Esophagus muscularis mucosa (tissue), 4 donors: ENCODE measurements at regions not wholly inside any gene's neighbourhood (a gene's known extent, or its start where the extent isn't known, plus 50 kb on each side); places are given as distances from the start of the nearest gene placed in this dataset.

Source experiments
- DNase-seq: peaks from one replicate; pipeline ENCODE4 v3.0.0-alpha.2; 2017; ENCODE audit errors: extremely low spot score
- H3K27ac ChIP-seq, 4 donors: fragments of 200-600 bp; sonication (generic); replicated peaks in 1 of 4; 1 replicate in 3 of 4; 2 replicates in 1 of 4; pipeline ENCODE4 v1.5.1; 2016 to 2019; ENCODE audit warnings: mild to moderate bottlenecking in 1 of 4
- H3K27me3 ChIP-seq, 4 donors: fragments of 200-600 bp; sonication (generic); one replicate each; pipeline versions ENCODE4 v1.5.1 to v1.6.0; 2016 to 2019
- H3K36me3 ChIP-seq, 4 donors: fragments of 200-600 bp; sonication (generic); one replicate each; pipeline ENCODE4 v1.5.1; 2016 to 2019
- H3K4me1 ChIP-seq, 4 donors: fragments of 200-600 bp; sonication (generic); one replicate each; pipeline ENCODE4 v1.5.1; 2016 to 2019
- H3K4me3 ChIP-seq, 4 donors: fragments of 200-600 bp; sonication (generic); 1 replicate in 2 of 4; 2 replicates in 2 of 4; pipeline ENCODE4 v1.5.1; 2016 to 2019; ENCODE audit warnings: mild to moderate bottlenecking in 4 of 4, moderate library complexity in 1 of 4
- H3K9me3 ChIP-seq, 4 donors: fragments of 200-600 bp; sonication (generic); 1 replicate in 3 of 4; 2 replicates in 1 of 4; pipeline ENCODE4 v1.5.1; 2016 to 2019
- CTCF ChIP-seq, 3 experiments: fragments of 200-600 bp in 2 of 3; fragments of 450-650 bp in 1 of 3; sonication (generic) in 2 of 3; IDR thresholded peaks; one replicate each; pipeline ENCODE4 v1.5.1; 2017 to 2019; ENCODE audit warnings: antibody characterized with exemption in 3 of 3, mild to moderate bottlenecking in 2 of 3, moderate library complexity in 1 of 3
- EP300 ChIP-seq: sonication (generic); formaldehyde crosslinking; IDR thresholded peaks from one replicate; pipeline ENCODE4 v1.6.1; 2017; ENCODE audit warnings: antibody characterized with exemption
- POLR2A ChIP-seq: fragments of 450-650 bp; IDR thresholded peaks from one replicate; pipeline ENCODE4 v1.6.1; 2017; ENCODE audit warnings: antibody characterized with exemption, moderate library complexity, mild to moderate bottlenecking, low read depth
- POLR2AphosphoS5 ChIP-seq, 2 donors: sonication (generic); formaldehyde crosslinking; IDR thresholded peaks; one replicate each; pipeline ENCODE4 v1.6.1; 2017; ENCODE audit warnings: antibody characterized with exemption in 2 of 2
- WGBS: methylation state at CpG from one replicate; pipeline ENCODE4 v1.1.5; 2018; 5-methylcytosine and 5-hydroxymethylcytosine counted together
- intact Hi-C: fragments of 100-400 bp; cut with DNase I; formaldehyde crosslinking; loops from one replicate; pipeline ENCODE4 v1.15.1; 2023

GRCh38 chr14:46290706-46291105 is 360.9 kb downstream of the RPL10L start:
- H3K4me3 ChIP-seq = no peak overlapping the region
- H3K27ac ChIP-seq = no peak overlapping the region
- TF ChIP-seq EP300 = no peak
- no peak for TF ChIP-seq POLR2A
- TF ChIP-seq CTCF (IDR thresholded peaks at IDR 0.05) = no peak
- no peak for TF ChIP-seq POLR2AphosphoS5 (IDR thresholded peaks at IDR 0.05)
- no peak for DNase-seq
- H3K9me3 ChIP-seq = no peaks in the 10 kb centered on the region
- H3K36me3 ChIP-seq = no peaks in the 10 kb centered on the region
- no peaks in the 10 kb centered on the region for H3K4me1 ChIP-seq
- intact Hi-C loops = no loop called here
- H3K27me3 ChIP-seq = no peaks in the 10 kb centered on the region

DNA sequence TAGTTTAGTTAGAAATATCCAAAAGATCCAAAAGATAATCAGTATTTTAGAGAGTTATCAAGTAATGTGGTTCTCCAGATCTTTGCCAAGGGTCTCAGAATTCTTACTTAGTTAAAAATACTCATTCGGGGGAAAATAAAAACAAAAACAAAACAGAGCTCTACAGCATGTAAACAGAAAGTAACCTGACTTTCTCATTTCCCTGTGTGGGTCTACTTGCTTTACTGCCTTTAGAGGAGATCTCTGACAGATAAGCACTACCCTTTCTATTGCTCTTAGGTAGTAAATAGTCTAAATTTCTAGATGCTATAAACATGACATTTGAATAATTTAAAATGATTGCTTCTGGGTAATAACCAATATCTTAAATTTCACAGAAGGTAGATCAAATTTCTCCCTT is 371.8 kb downstream of the RPL10L start:
- no peak for DNase-seq
- Histone ChIP-seq H3K4me3 (no peak overlapping the region), H3K27ac (no peak overlapping the region), H3K9me3 (no peaks in the 10 kb centered on the region), H3K27me3 (no peaks in the 10 kb centered on the region), H3K4me1 (no peaks in the 10 kb centered on the region), H3K36me3 (no peaks in the 10 kb centered on the region)
- intact Hi-C loops = no loop called here
- no peak for TF ChIP-seq EP300
- TF ChIP-seq POLR2AphosphoS5 (IDR thresholded peaks at IDR 0.05) = no peak
- TF ChIP-seq POLR2A = no peak
- no peak for TF ChIP-seq CTCF (IDR thresholded peaks at IDR 0.05)
- WGBS = 77% methylated on average over 1 of the region's 1 CpG

DNA sequence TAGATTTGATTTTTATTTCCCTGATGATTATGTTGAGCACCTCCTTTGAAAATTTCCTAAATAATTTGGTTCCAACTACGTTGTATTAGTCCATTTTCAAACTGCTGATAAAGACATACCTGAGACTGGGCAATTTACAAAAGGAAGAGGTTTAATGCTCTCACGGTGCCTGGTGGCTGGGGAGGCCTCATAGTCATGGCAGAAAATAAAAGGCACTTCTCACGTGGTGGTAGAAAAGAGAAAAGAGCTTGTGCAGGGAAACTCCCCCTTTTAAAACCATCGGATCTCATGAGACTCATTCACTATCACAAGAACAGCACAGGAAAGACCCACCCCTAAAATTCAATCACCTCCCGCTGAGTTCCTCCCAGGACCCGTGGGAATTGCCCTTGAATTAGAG is 372.3 kb downstream of the RPL10L start:
- DNase-seq = no peak
- no peak overlapping the region for H3K27ac ChIP-seq
- no peaks in the 10 kb centered on the region for H3K36me3 ChIP-seq
- 70% methylated on average over 6 of the region's 6 CpGs for WGBS
- H3K27me3 ChIP-seq = no peaks in the 10 kb centered on the region
- intact Hi-C loops = no loop called here
- no peaks in the 10 kb centered on the region for H3K4me1 ChIP-seq
- no peaks in the 10 kb centered on the region for H3K9me3 ChIP-seq
- H3K4me3 ChIP-seq = no peak overlapping the region
- TF ChIP-seq EP300 = no peak
- no peak for TF ChIP-seq CTCF (IDR thresholded peaks at IDR 0.05)

- Histone ChIP-seq H3K4me1 (no peaks in the 10 kb centered on the region), H3K36me3 (no peaks in the 10 kb centered on the region), H3K9me3 (no peaks in the 10 kb centered on the region), H3K27ac (no peak overlapping the region), H3K4me3 (no peak overlapping the region), H3K27me3 (no peaks in the 10 kb centered on the region)
- intact Hi-C loops = no loop called here
- no peak for DNase-seq
- 48% methylated on average over 4 of the region's 4 CpGs for WGBS
- no peak for TF ChIP-seq EP300
- no peak for TF ChIP-seq POLR2AphosphoS5 (IDR thresholded peaks at IDR 0.05)
- no peak for TF ChIP-seq POLR2A
- TF ChIP-seq CTCF (IDR thresholded peaks at IDR 0.05) = no peak
Measured at GRCh38 chr14:46259536-46259935, 392.0 kb downstream of the RPL10L start.

DNA sequence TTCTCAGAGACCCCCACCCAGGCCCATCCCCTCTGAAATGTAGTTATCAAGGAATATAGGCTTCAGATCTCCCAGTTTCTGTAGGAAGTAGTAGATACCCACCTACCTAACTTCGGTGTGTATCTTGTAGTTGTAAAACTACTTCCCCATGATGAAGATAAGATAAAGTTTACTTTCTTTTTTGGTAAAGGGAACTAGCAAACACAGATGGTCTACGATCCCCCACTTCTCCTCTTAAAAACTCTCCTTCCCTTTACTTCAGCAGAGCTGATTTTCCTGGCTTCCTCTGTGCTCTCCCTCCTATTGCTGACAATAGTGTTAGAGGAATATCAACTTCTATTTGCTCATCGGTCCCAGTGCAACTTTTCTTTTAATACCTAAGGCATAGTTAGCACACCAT is 395.2 kb downstream of the RPL10L start:
- 68% methylated on average over 3 of the region's 3 CpGs for WGBS
- H3K36me3 ChIP-seq = no peaks in the 10 kb centered on the region
- no peak for DNase-seq
- H3K4me1 ChIP-seq = no peaks in the 10 kb centered on the region
- H3K27ac ChIP-seq = no peak overlapping the region
- intact Hi-C loops = no loop called here
- no peak for TF ChIP-seq EP300
- H3K9me3 ChIP-seq = no peaks in the 10 kb centered on the region
- no peaks in the 10 kb centered on the region for H3K27me3 ChIP-seq
- H3K4me3 ChIP-seq = no peak overlapping the region
